ENCODE measurements at regions not wholly inside any gene's neighbourhood (a gene's known extent, or its start where the extent isn't known, plus 50 kb on each side); places are given as distances from the start of the nearest gene placed in this dataset.

- TF ChIP-seq, protein P1, sequence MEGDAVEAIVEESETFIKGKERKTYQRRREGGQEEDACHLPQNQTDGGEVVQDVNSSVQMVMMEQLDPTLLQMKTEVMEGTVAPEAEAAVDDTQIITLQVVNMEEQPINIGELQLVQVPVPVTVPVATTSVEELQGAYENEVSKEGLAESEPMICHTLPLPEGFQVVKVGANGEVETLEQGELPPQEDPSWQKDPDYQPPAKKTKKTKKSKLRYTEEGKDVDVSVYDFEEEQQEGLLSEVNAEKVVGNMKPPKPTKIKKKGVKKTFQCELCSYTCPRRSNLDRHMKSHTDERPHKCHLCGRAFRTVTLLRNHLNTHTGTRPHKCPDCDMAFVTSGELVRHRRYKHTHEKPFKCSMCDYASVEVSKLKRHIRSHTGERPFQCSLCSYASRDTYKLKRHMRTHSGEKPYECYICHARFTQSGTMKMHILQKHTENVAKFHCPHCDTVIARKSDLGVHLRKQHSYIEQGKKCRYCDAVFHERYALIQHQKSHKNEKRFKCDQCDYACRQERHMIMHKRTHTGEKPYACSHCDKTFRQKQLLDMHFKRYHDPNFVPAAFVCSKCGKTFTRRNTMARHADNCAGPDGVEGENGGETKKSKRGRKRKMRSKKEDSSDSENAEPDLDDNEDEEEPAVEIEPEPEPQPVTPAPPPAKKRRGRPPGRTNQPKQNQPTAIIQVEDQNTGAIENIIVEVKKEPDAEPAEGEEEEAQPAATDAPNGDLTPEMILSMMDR (IDR thresholded peaks at IDR 0.05; ENCODE audit: low read depth, low read length, poor library complexity, severe bottlenecking): no peak
- TF ChIP-seq EZH2phosphoT487 (IDR thresholded peaks at IDR 0.05; ENCODE audit: borderline replicate concordance, low read length): no peak
Measured at GRCh38 chr2:128622955-128623620, 304.4 kb upstream of the HS6ST1 start.

All from DOHH2 (cell line).